GM03348 (cell line): ENCODE measurements at regions not wholly inside any gene's neighbourhood (a gene's known extent, or its start where the extent isn't known, plus 50 kb on each side); places are given as distances from the start of the nearest gene placed in this dataset.

Experiments
- DNase-seq: peaks from one replicate; pipeline ENCODE4 v3.0.0; 2012; ENCODE audit warnings: low spot score

GRCh38 chr7:155994279-155994811 is 182.1 kb upstream of the SHH start:
- DNase-seq: no peak

DNA sequence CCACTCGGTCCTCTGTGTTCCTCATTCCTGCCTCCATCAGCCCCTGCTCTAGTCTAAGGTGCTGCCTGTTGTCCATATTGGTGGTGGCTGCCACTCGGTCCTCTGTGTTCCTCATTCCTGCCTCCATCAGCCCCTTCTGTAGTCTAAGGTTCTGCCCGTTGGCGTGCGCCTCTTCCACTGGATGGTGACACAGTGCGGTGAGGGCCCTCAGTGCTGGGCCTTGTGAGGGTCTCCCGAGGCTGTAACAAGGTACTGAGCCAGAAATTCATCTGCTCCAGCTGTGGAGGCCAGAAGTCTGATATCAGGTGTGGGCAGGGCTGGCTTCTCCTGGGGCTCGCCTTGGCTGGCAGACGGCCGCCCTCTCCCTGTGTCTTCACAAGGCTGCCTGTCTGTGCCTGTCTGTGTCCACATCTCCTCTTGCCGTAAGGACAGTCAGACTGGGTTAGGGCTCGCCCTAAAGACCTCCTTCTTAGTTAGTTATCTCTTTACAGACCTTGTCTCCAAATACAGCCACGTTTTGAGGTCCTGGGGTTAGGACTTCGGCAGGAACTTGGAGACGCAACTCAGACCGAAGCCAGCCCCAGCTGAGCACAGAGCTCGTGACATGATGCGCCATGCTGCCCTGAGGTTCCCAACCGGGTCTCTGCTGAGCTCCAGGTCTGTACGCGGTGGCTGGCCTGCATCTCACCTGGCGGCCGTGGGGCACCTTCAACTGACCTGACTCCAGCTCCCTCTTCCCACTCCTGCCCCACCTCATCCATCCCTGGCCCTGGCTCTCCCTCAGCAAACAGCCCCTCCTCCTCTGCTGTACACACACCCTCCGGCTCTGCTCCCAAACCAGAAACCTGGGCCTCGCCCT is 181.4 kb upstream of the SHH start:
- no peak for DNase-seq

DNA sequence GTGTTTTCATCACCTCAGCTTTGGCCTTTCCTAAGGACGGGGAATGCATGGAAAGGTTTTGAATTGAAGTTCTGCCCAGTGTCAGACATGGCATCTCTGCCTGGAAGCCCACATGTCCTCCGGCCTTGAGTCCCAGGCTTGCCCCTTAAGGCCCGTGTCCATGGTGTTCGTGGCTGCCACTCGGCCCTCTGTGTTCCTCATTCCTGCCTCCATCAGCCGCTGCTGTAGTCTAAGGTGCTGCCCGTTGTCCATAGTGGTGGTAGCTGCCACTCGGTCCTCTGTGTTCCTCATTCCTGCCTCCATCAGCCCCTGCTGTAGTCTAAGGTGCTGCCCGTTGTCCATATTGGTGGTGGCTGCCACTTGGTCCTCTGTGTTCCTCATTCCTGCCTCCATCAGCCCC is 180.7 kb upstream of the SHH start:
- no peak for DNase-seq

- DNase-seq: no peak
Measured at GRCh38 chr7:155992538-155992937, 180.3 kb upstream of the SHH start.

DNA sequence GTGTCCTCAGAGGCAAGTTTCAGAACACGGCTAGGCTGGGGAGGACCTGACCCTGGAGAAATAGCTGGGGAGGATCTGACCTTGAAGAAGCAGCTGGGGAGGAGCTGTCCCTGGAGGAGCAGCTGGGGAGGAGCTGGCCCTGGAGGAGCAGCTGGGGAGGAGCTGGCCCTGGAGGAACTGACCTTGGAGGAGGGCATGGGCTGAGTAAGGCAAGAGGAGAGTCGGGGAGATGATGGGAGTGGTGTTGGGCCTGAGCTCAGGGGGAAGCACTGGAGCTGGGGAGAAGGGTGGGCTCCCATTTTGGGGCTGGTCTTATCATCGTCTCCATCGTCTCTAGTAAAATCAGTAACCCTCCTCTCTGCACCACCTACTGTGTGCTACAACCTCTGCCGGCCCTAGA is 179.8 kb upstream of the SHH start:
- DNase-seq: no peak

- no peak for DNase-seq
Measured at GRCh38 chr7:155991470-155991869, 179.2 kb upstream of the SHH start.

GRCh38 chr7:155988416-155988815 is 176.2 kb upstream of the SHH start:
- DNase-seq: no peak

- DNase-seq: no peak
Measured at GRCh38 chr7:155987681-155988235, 175.5 kb upstream of the SHH start.

DNA sequence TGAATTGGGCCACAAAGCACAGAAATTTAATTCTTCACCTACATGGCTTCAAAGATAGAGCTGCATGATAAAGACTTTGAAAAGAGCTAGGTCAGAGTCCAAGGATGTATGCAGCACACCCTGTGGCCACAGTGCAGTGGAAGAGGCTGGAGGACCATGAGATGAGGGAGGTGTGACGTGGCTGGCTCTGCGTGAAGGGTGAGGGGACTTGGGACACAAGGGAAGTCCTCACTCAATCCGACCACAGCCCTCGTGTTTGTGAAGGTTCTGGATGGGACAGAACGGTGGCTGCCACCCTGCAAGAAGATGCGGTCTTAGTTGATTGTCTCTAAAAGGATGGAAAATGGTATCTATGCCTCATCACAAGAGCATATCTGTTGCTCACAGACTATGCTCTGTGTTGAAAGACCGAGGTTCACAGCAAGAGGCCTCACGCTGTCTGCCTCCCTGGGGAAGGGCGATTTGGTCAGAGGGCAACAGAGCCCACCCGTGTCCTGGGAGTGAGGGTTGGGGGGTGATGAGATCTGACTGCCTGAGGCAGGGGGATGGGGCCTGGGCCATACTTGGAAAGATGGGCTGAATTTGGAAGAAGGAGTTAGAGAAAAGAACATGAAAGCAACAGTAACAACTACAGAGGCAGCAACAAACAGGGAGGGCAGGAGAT is 174.4 kb upstream of the SHH start:
- DNase-seq: no peak

GRCh38 chr7:155985518-155986250 is 173.4 kb upstream of the SHH start:
- DNase-seq: no peak

DNA sequence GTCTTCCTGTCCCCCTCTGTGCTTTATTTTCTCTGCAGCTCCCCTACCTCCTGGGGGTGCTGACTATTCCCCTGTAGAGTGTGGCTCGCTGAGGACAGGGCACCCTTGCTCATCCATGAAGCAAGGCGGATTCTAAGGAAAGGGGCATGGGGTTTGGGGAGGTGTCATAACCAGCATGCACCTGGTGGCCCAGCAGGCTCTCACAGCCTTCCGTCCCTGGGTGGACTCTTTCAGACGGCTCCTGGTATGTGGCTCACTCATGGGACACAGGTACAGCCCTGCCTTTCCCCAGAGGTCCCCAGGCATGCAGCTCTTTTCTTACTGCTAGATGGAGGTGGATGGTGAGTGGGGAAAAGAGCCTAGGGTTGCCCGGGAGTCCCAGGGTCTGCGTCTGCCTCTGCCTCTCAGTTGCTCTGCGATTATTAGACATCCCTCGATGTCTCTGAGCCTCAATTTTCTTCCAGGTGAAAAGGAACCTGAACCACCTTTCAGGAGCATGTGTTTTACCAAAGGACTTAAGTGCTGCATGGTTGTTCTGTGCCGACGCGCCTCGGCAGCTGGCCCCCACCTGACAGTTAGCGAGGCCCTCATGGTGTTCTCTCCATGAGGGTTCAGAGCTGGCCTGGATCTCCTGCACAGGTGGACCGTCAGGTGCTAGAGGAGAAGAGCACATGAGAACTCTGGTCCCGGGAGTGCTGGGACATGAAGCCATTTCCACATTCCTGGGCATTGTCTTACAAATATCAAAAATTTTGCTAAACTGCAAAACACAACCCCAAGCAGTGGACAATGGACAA is 172.5 kb upstream of the SHH start:
- no peak for DNase-seq

- no peak for DNase-seq
Measured at GRCh38 chr7:155984028-155984580, 171.8 kb upstream of the SHH start.

- no peak for DNase-seq
Measured at GRCh38 chr7:155983176-155983815, 171.0 kb upstream of the SHH start.

- no peak for DNase-seq
Measured at GRCh38 chr7:155981703-155982102, 169.4 kb upstream of the SHH start.

GRCh38 chr7:155980841-155981240 is 168.6 kb upstream of the SHH start:
- no peak for DNase-seq

GRCh38 chr7:155979994-155980393 is 167.7 kb upstream of the SHH start:
- DNase-seq: no peak

DNA sequence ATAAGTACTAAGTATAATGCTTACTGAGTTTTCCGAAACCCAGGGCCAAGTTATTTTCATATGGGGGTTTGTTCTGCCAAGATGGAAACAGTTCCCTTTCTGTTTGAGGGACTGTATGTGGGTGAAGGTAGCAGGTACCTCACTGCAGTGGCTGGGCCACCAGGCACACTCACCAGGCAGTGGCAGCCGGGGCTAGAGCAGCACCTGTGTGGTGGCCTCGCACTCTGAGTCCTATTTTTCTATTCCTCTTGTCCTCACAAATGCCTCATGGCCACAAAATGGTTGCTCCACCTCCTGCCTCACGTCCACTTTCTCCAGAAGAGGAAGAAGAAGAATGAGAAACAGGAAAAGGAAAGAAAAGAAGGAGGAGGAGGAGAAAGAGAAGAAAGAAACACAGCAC is 167.3 kb upstream of the SHH start:
- no peak for DNase-seq

- no peak for DNase-seq
Measured at GRCh38 chr7:155975490-155975889, 163.2 kb upstream of the SHH start.

GRCh38 chr7:155974186-155974897 is 162.1 kb upstream of the SHH start:
- no peak for DNase-seq

DNA sequence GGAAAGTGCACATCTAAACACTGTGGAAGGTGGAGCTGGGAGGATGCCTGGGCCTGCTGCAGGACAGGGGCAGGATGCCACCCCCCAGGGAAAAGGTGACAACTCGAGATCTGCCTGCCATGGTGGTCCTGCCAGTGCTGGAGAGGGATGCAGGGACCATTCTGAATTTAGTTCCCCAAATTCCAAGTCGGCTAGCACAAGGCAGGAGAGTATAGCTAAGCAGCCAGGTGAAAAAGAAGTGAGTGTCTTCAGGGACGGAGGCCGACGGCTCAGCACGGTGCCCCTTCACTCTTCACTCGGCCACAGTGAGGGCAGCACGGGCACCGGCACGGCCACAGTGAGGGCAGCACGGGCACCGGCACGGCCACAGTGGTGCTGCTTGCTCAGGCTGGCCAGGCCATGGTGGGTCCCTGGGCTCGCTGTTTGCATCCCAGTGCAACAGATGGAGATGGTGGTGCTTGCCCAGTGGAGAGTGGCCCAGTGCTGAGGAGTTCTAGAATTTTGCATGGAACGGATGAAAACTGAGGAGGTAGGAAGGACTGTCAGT is 161.3 kb upstream of the SHH start:
- no peak for DNase-seq
